HG02610 (cell line): ENCODE measurements at regions not wholly inside any gene's neighbourhood (a gene's known extent, or its start where the extent isn't known, plus 50 kb on each side); places are given as distances from the start of the nearest gene placed in this dataset.
"Not testable (repeated sequence)": the region's sequence is repeated elsewhere in the genome, so short reads cannot be mapped to it uniquely, and the experiment has no call there.

ENCODE experiments used
- ATAC-seq: cut with Tn5 transposase; IDR thresholded peaks from one replicate; pipeline ENCODE4 v1.9.1; 2021; ENCODE audit warnings: mild to moderate bottlenecking, moderate library complexity; ENCODE audit not compliant: unreplicated experiment

DNA sequence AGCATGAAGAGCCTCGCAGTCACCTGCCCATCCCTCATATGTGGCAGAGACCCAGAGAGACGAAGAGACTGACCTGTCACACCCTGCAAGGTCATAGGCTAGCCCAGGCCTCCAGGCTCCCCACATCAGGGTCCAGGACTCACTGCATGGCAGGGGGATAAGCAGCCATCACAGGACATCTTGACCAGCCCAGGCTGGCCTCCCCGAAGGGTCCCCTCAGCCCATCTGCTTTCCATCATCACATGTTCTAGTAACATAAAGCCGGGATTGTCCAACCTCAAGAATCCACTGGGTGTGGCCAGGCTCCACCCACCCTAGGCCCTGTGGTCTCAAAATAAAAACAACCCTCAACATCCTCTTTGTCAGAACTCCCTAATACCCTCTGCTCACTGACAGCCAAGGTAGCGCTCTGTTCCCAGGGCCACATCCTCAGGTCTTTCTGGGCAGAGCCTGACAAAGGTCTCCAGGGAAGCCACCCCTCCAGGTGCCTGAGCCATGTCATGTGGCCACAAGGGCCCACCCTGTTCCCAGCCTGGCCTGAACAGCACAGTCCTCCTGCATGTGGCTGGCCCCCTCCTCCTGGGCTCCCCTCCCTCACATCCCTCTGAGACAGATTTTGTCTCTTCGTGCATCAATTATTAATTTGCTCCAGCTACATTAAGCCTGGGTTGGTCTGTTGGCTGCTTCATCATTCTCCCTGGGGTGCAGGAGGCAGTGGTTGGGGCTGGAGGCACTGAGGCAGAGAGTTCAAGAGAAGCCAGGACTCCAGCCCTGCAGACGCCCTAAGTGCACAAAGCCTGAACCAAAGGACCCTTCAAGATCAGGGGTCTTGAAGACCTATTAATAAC is 131.8 kb upstream of the UNC5B start:
- ATAC-seq: no peak

DNA sequence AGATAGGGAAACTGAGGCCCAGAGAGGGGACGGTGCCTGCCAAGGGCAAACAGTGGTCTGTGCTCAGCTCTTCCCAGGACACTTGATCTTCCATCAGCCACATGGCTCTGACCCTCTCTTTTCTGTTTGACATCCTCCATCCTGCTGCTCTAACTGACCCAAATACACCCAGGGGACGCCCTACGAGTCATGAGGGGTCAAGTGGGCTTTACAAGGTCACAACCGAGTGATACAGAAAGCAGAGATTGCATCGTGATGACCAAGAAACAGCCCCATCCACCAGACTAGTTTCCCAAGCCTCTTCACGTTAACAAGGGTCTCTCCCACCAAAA is 131.2 kb upstream of the UNC5B start:
- ATAC-seq: no peak

DNA sequence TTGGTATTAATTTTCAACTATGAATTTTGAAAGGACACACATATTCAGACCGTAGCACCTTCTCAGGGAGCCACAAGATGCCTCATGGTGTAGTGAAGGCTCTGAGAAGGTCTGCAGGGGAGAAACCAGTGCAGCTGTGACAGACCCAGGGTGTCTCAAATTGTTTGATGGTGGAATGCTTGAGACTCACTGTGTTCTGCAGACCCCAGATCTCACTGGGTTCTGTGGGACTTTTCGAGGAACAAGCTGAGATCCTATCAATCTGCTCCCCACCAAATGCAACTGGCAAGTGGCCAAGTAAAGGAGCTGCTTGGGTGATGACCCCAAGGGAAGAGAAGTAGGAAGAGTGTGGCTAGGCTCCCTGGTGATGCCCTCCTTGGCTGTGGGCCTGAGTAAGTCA is 130.5 kb upstream of the UNC5B start:
- no peak for ATAC-seq

DNA sequence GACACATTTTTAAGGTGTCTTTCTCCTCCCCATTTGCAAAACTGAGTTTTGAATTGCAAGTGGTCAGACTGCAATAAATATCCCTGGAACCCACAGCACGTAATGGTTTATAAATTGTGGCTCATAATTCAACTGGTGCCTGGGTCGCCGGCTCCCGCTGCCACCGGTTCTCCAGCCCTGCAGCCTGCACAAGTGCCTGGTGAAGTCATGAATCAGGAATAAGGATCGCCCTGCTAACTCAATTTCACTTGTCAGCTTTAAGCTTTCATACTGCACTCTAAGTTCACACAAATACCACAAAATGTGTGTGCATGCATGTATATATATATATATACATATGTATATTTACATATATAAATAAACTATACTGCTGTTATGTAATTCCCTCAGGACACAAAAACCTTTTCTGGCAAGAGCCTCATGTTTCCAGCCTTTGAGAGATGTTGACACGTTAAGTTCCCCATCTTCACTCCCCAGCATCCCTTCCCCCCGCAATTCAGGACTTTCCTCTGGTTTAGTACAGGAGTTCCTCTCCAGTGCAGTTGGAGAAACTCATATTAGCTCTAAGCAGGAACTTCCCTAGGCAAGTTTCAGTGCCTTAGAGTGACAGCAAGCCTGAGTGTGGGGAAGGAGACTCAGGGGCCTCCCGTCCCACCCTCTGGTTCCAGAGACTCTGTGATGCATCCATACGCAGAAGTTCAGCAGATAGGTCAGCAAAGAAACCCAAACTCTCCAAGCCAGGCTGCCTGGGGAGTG is 129.2 kb upstream of the UNC5B start:
- ATAC-seq: no peak

DNA sequence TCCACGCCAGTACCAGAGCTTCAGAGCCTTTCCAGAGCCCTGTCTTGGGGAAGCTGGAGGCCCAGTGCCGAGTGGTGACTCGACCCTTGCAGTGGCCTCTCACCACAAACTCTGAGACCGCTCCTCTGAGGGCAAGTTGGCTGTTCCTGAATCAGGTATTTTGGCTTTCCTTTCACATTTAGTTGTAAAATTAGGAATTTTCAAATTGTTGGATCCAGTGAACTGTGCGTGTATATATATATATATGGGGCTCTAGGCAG is 128.7 kb upstream of the UNC5B start:
- no peak for ATAC-seq

DNA sequence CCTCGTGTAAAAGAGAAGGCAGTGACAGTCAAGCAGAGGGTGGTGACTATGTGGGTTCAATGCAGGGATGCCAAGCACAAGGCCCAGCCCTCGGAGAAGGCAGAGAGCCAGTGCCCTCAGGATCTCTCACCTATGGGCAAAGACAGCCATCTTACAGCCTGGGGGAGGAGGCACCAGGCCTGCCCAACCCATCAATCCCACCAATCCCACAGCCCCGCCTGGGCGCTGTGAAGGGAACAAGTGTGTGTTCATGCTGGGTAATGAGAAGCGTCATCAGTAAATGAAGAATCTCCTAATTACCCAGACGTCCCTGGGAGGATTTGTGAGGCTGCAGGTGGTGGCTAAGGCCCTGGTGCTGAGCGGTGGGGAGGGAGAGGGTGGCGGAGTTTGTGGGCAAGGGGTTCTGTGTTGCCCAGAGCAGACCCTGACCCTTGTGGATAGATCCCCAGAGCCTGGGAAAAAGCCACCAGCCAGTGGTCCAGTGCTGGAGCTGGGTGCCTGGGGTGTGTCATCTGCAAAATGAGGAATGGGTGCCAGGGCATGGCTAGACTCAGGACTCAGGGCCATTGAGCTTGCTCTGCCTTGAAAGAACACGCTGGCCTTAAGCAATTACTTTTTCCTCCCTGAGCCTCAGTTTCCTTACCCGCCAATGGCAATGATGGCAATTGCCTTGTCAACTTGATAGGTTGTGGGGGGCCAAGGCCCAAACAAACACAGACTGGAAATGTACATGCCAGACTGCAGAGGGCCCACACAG is 128.1 kb upstream of the UNC5B start:
- ATAC-seq: no peak

DNA sequence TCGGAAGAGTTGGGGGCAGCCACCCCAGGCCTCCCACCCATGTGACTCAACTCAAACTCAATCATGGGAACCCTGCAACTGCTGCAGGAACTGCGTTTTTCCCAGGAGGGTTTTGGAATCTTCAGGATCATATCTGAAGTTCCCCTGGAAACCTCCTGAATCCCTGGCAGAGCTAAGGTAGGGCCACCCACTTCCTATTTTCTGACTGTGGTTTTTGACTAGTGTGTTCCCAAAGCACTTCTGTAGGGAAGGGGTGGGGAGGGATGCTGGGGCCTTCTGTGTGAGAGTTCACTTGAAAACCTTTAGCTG is 127.6 kb upstream of the UNC5B start:
- ATAC-seq: no peak

DNA sequence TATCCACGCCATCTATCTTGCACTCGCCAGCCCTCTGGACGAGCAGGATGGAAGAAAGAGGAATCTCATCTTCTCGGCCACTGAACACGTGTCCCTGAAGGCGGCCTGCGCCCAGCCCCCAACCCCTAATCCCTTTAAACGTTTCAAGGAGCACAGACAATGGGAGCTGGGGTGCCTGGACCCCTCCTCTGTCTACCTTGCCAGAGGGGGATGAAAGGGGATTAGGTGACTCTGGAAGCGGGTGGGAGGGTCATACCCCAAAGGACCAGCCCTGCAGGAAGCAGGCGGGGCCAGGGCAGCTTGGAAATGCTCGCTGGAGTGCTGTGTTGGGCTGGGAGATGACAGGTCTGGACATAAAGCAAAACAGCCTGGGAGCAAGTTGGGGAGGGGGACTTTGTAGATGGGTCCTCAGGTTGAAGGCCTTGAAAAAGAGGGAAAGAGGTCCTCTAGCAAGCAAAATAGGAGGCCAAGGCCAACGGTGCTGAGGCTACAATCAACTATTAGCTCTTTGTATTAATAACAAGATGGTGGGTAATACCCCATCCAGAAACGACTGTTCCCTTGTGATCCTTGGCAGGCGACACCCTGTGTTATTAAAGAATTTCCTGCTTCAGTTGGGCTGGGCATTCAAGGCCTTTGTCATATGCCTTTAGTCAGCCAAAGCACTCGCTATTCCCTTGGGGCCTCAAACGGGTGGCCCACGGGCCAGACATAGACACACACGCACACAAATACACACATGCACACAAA is 126.5 kb upstream of the UNC5B start:
- no peak for ATAC-seq

DNA sequence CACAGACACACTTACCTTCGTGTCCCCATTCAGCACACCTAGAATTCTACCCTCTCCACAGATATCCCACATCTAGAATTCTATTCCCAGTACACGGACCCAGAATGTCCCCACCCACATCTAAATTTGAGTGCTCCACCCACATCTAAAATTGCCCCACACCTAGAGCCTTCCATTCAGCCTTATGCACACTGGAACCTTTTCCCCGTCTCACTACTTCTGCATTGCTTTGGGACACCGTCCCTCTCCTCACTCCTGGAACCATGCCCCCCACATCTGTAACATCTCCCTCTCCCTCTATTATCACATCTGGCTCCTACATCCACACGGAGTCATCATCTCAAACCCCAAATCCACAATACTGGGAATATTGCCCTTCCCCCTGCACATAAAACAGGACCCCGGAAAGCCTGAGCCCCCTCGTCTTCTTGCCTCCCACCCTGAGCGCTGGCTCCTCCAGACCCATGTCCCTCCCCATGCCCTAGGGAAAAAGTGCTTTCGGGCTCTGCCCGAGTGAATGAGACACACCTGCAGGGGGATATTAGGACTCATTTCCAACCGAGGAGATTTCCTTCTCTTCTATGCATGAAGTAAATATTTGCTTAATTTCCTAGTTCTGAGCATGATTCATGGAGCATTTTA is 125.8 kb upstream of the UNC5B start:
- no peak for ATAC-seq

DNA sequence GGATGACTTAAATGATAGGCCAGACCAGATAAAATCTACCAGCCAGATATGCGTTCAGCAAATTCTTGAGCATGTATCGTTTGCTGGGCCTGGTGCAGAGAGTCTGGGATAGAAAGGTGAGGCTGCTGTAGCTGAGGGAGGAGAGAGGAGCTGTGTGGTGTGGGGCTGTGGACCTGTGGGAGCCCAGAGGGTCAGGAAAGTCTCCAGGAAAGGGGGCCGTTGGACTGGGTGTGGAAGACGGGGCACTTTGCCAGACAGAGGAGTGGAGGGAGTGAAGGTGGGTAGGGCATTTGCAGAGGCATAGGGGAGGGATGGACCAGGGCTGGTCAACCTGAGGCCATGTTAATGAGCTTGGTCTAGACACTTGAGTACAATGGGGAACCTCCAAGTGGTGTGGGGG is 124.7 kb upstream of the UNC5B start:
- ATAC-seq: no peak

DNA sequence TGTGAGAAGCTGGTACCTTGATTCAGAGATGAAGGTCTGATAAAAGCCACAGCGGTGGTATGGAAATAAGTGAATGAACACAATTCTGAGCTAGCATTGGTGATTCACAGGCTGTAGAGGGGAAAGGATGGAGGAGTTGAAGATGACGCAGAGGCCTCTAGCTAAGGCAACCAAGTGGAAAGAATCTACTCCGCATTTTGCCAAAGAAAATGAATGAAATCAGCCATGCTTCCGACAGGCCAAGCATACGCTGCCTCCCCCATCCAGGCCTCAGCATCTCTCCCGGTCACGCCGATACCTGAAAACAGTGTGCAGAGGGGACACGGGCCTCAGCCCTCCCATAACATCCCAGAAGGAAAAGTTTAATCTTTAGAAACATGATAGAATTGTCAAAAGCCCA is 124.3 kb upstream of the UNC5B start:
- no peak for ATAC-seq

DNA sequence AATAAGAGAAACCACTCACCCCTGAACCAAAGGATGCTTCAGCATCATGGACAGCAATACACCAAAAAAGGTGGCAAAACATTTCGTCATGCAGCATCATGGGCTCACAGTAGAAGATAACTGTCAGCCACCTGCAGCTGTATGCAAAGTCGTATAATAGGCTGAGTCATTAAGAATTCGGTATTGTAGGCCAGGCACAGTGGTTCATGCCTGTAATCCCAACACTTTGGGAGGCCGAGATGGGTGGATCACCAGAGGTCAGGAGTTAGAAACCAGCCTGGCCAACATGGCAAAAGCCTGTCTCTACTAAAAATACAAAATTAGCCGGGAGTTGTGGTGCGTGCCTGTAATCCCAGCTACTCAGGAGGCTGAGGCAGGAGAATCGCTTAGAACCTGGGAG is 123.8 kb upstream of the UNC5B start:
- ATAC-seq: not testable (repeated sequence)

DNA sequence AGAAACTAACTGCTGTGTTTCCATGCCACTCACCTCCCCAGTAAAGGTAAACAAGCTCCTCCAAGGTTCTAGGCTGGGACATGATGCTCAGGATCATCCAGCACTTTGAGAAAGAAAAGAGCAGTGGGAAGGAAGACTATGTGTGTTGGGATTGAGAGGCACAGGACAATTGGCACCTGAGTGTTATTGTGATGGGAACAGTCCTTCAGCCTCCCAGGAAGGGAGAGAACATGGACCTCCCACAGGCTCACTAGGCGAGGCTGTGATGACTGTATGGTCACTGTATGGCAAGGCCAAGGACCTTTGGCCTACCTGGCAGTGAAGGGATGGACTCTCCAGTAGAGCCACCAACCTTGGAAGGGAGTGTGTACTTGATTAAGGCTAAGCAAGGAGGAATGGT is 123.2 kb upstream of the UNC5B start:
- no peak for ATAC-seq

DNA sequence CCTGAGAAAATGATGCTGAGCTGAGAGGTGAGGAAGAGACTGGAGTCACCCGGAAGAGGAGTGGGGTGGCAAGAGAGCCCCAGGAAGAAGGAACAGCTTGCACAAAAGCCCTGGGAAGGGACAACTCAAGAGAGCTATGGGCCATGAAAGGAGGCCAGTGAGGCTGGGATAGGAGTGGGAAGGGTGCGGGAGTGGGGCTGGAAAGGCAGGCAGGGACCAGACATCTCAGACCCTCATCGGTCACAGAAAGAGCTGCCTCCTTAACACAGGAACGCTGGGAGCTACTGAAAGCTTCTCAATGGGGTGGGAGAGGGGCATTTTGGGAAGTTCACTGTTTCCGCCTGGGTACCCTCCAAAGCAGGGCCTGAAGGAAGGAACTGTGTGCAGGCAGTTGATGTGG is 122.0 kb upstream of the UNC5B start:
- no peak for ATAC-seq

DNA sequence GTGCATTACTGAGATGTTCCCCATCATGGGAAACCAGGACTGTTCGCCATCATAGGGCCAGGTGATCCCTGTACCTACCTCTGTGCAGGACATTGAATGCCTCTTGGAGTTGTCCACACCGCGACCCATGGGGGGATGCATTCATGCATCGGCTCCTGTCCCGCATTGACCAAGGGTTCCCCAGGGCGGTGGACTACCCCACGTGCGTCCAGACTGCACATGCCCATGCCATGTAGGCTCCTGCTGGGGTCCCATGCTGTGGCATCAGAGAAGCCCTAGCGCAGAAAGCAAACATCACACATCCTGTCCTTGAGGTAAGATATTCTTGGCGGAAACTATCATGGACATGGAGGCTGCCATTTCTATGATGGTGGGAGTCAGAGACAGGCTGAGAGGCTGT is 121.6 kb upstream of the UNC5B start:
- ATAC-seq: no peak

DNA sequence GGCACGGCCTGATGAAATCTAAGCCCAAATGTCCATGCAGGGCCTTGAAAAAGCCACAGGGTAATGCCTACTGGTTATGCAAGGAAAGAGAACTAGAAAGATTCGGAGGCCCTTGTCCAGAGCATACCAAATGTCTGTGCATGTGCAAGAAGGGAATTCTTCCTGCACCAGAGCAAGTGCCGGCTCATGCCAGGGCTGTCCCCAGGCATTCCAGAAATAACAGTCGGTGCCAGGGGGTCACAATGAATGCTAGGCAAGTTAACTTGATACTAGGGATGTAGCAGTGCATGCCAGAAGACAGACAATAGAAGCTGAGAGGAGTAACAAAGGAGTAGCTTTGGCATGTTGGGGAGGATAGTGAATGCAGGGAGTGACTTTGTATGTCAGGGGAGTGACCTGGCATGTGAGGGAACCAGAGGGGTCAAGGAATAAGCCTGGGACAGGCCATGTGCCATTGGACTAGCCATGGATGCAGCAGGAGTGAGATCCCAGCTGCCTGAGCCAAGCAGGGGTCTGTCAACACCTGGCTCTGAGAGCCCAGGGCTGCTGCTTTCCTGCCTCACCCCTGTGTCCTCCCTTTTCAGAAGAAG is 119.5 kb upstream of the UNC5B start:
- no peak for ATAC-seq

DNA sequence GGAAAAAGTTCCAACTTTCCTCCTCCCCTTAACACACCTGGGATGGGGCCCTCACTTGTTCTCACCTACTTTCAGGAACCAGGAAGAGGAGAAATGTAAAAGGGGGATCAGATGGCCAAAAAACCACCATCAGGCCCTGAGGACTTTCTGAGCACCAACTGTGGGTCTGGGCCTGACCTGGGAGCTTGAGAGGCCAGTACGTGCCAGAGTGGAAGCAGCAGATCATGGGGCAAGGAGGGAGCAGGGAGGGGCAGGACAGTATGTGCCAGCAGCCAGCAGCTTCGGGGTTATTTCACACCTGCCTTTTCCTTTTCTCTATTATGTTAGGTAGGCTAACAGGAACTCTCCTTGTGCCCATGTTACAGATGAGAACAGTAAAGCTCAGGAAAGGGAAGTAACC is 118.8 kb upstream of the UNC5B start:
- no peak for ATAC-seq

DNA sequence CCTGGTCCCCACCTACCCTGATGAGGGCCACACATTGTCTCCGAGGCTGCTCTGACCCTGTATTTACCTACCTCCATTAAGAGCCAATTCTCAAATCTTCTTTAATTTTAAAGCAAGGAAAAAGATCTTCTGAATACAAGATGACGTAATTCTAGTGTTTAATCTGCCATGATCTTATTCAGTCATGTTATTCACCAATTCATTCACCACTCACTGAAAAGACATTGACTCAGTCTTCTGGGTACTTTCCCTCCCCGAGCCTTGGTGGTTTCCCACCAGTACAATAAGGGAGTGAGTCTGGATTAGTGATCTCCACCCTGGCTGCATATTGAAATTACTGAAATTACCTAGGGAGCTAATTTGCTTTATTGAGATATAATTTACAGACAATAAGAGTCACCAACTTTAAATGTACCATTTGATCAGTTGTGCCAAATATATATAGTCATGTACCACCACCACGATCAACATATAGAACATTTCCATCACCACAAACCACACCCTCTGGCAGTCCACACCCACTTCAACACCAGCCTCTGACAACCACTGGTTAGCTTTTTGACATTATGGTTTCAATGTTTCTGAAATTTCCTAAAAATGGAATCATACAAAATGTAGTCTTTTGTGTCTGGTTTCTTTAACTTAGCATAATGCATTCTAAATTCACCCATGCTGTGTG is 117.5 kb upstream of the UNC5B start:
- ATAC-seq: no peak

DNA sequence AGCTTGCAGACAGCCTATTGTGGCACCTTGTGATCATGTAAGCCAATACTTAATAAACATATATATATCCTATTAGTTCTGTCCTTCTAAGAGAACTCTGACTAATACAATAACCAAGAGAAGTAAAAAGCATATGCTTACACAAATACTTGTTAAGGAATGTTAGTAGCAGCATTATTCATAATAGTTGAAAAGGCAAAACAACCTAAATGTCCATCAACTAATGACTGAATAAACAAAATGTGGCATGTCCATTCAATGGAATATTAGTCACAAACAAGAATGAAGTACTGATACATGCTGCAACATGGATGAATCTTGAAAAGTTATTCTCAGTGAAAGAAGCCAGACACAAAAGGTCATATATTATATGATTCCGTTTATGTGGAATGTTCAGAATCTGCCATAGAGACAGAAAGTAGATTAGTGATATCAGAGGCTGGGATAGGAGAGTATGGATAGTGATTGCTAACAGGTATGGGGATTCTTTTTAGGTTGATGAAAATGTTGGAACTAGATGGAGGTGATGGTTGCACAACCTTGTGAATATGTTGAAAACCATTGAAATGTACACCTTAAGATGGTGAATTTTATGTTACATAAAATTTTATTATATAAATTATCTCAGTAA is 112.5 kb upstream of the UNC5B start:
- no peak for ATAC-seq

DNA sequence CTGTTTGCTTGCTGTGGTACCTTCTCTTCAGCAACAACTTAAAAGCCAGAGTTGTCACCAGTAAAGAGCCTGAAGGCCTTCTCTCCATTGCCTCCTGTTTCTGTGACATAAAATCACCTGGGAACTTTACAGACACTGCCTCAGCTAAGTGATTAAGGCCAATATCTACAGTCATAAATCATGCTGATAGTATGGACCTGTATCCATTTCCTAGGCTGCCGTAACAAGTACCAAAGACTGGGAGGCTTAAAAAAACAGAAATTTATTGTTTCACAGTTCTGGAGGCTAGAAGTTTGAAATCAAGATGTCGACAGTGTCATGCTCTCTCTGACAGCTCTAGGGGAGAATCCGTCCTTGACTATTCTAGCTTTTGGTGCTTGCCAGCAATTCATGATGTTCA is 108.4 kb upstream of the UNC5B start:
- ATAC-seq: no peak
